Stomach smooth muscle (tissue), 2 donors: ENCODE measurements at regions not wholly inside any gene's neighbourhood (a gene's known extent, or its start where the extent isn't known, plus 50 kb on each side); places are given as distances from the start of the nearest gene placed in this dataset.

Source experiments
- H3K27ac ChIP-seq: one replicate; pipeline ENCODE4 v1.7.0; 2013; ENCODE audit warnings: mild to moderate bottlenecking, low read length, inconsistent platforms
- H3K27me3 ChIP-seq, 2 donors: one replicate each; pipeline ENCODE4 v1.7.0; 2013; ENCODE audit warnings: low read length in 2 of 2; ENCODE audit not compliant: insufficient read depth in 2 of 2, control insufficient read depth in 1 of 2
- H3K36me3 ChIP-seq, 2 donors: one replicate each; pipeline ENCODE4 v1.7.0; 2013; ENCODE audit warnings: low read length in 2 of 2; ENCODE audit not compliant: control insufficient read depth in 2 of 2, insufficient read depth in 2 of 2
- H3K4me1 ChIP-seq: one replicate; pipeline ENCODE4 v1.7.0; 2013; ENCODE audit warnings: low read length; ENCODE audit not compliant: control insufficient read depth, insufficient read depth
- H3K4me3 ChIP-seq, 2 donors: one replicate each; pipeline ENCODE4 v1.7.0; 2013; ENCODE audit warnings: low read length in 2 of 2
- H3K9ac ChIP-seq, 2 donors: one replicate each; pipeline ENCODE4 v1.7.0; 2013; ENCODE audit warnings: low read length in 2 of 2, mild to moderate bottlenecking in 1 of 2
- H3K9me3 ChIP-seq, 2 donors: one replicate each; pipeline ENCODE4 v1.7.0; 2013; ENCODE audit warnings: low read length in 2 of 2; ENCODE audit not compliant: control insufficient read depth in 2 of 2
- donor health status: healthy.
- donor health status: Pancreatic carcinoma.

- H3K36me3 ChIP-seq, result no peaks in the 10 kb centered on the region
- H3K9me3 ChIP-seq, result no peaks in the 10 kb centered on the region
- no peaks in the 10 kb centered on the region for H3K27me3 ChIP-seq
- H3K4me3 ChIP-seq, result no peak overlapping the region
- no peak overlapping the region for H3K9ac ChIP-seq
- H3K27ac ChIP-seq, result no peak overlapping the region
- peaks cover 6% of the 10 kb centered on the region for H3K4me1 ChIP-seq
Measured at GRCh38 chr18:75927791-75928190, 500.3 kb upstream of the SMIM21 start.

GRCh38 chr18:75926811-75927210 is 499.3 kb upstream of the SMIM21 start:
- H3K9ac ChIP-seq, result no peak overlapping the region
- no peaks in the 10 kb centered on the region for H3K9me3 ChIP-seq
- no peaks in the 10 kb centered on the region for H3K36me3 ChIP-seq
- no peak overlapping the region for H3K4me3 ChIP-seq
- H3K27ac ChIP-seq, result no peak overlapping the region
- H3K4me1 ChIP-seq, result peaks cover 8% of the 10 kb centered on the region
- H3K27me3 ChIP-seq, result no peaks in the 10 kb centered on the region

GRCh38 chr18:75923169-75923568 is 495.7 kb upstream of the SMIM21 start:
- H3K9me3 ChIP-seq, result no peaks in the 10 kb centered on the region
- peaks cover 8% of the 10 kb centered on the region for H3K4me1 ChIP-seq
- H3K9ac ChIP-seq, result no peak overlapping the region
- H3K36me3 ChIP-seq, result no peaks in the 10 kb centered on the region
- H3K27ac ChIP-seq, result no peak overlapping the region
- no peak overlapping the region for H3K4me3 ChIP-seq
- H3K27me3 ChIP-seq, result no peaks in the 10 kb centered on the region

- Histone ChIP-seq H3K9me3 (no peaks in the 10 kb centered on the region), H3K27me3 (no peaks in the 10 kb centered on the region), H3K27ac (no peak overlapping the region), H3K4me3 (peak overlapping the region; percentile 47 to 73), H3K9ac (no peak overlapping the region), H3K36me3 (no peaks in the 10 kb centered on the region), H3K4me1 (peaks cover 9% of the 10 kb centered on the region)
Measured at GRCh38 chr18:75916624-75916982, 489.1 kb upstream of the SMIM21 start.

- H3K36me3 ChIP-seq, result no peaks in the 10 kb centered on the region
- no peak overlapping the region for H3K27ac ChIP-seq
- no peaks in the 10 kb centered on the region for H3K9me3 ChIP-seq
- H3K4me1 ChIP-seq, result peaks cover 9% of the 10 kb centered on the region
- peak overlapping the region; percentile 47 to 73 for H3K4me3 ChIP-seq
- H3K9ac ChIP-seq, result no peak overlapping the region
- H3K27me3 ChIP-seq, result no peaks in the 10 kb centered on the region
Measured at GRCh38 chr18:75915941-75916623, 488.6 kb upstream of the SMIM21 start.

- no peaks in the 10 kb centered on the region for H3K27me3 ChIP-seq
- no peak overlapping the region for H3K27ac ChIP-seq
- no peak overlapping the region for H3K4me3 ChIP-seq
- peaks cover 11% of the 10 kb centered on the region for H3K4me1 ChIP-seq
- H3K9ac ChIP-seq, result no peak overlapping the region
- no peaks in the 10 kb centered on the region for H3K36me3 ChIP-seq
- no peaks in the 10 kb centered on the region for H3K9me3 ChIP-seq
Measured at GRCh38 chr18:75912829-75913228, 485.3 kb upstream of the SMIM21 start.

GRCh38 chr18:75904416-75904815 is 476.9 kb upstream of the SMIM21 start:
- Histone ChIP-seq H3K36me3 (no peaks in the 10 kb centered on the region), H3K9ac (no peak overlapping the region), H3K27me3 (no peaks in the 10 kb centered on the region), H3K4me3 (no peak overlapping the region), H3K9me3 (no peaks in the 10 kb centered on the region), H3K27ac (no peak overlapping the region), H3K4me1 (no peaks in the 10 kb centered on the region)

- no peak overlapping the region for H3K4me3 ChIP-seq
- H3K27me3 ChIP-seq, result no peaks in the 10 kb centered on the region
- H3K4me1 ChIP-seq, result peaks cover 8% of the 10 kb centered on the region
- no peaks in the 10 kb centered on the region for H3K36me3 ChIP-seq
- H3K27ac ChIP-seq, result no peak overlapping the region
- peak overlapping the region in 1 of 2 donors; percentile 29 for H3K9ac ChIP-seq
- H3K9me3 ChIP-seq, result no peaks in the 10 kb centered on the region
Measured at GRCh38 chr18:75898651-75899050, 471.1 kb upstream of the SMIM21 start.

GRCh38 chr18:75897386-75897785 is 469.9 kb upstream of the SMIM21 start:
- H3K36me3 ChIP-seq, result no peaks in the 10 kb centered on the region
- no peak overlapping the region for H3K4me3 ChIP-seq
- H3K27me3 ChIP-seq, result no peaks in the 10 kb centered on the region
- H3K4me1 ChIP-seq, result peaks cover 8% of the 10 kb centered on the region
- H3K27ac ChIP-seq, result no peak overlapping the region
- H3K9ac ChIP-seq, result no peak overlapping the region
- H3K9me3 ChIP-seq, result no peaks in the 10 kb centered on the region

- H3K9ac ChIP-seq, result no peak overlapping the region
- no peak overlapping the region for H3K27ac ChIP-seq
- no peaks in the 10 kb centered on the region for H3K36me3 ChIP-seq
- peaks cover 8% of the 10 kb centered on the region for H3K4me1 ChIP-seq
- H3K9me3 ChIP-seq, result no peaks in the 10 kb centered on the region
- no peaks in the 10 kb centered on the region for H3K27me3 ChIP-seq
- no peak overlapping the region for H3K4me3 ChIP-seq
Measured at GRCh38 chr18:75896865-75897264, 469.4 kb upstream of the SMIM21 start.

GRCh38 chr18:75895135-75895534 is 467.6 kb upstream of the SMIM21 start:
- Histone ChIP-seq H3K36me3 (no peaks in the 10 kb centered on the region), H3K27me3 (no peaks in the 10 kb centered on the region), H3K9ac (no peak overlapping the region), H3K9me3 (no peaks in the 10 kb centered on the region), H3K27ac (no peak overlapping the region), H3K4me1 (peaks cover 9% of the 10 kb centered on the region), H3K4me3 (no peak overlapping the region)
